ENCODE measurements at regions not wholly inside any gene's neighbourhood (a gene's known extent, or its start where the extent isn't known, plus 50 kb on each side); places are given as distances from the start of the nearest gene placed in this dataset.

DNA sequence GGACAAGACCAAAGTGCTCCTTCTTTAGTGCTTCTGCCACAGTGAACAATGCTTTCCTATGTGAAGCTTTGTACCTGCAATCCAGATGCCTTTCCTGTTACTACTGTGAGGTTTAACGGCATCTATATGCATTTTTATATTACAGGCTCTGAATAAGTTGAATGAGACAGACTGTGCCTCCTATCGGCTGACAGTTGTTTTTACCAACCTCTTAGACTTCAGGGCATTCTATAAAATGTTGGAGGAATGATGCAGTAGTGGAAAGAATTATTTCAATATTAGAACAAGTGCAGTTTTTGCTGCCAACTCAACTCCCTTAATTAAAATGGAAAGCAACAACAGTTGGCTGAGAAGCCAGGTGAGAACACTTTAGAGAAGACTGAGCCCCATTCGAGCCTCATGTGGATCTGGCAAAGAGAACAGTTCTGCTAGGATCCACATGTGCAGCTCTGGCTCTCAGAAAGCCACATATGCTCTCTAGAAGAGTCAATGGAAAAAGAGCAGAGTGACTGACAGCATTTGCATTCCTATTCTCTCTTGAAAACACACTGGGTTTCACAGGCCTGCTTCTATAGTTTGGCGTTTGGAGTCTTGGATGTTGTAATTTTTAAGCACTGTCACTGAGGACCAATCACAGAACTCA, 147.5 kb downstream of the LURAP1L start:
- no peak for DNase-seq (ENCODE audit: low read depth, low spot score)
- no peak overlapping the region for H3K4me3 ChIP-seq (ENCODE audit: low read length)

GRCh38 chr9:12923468-12924009, 148.7 kb downstream of the LURAP1L start:
- DNase-seq (ENCODE audit: low read depth, low spot score) = no peak

GRCh38 chr9:12930906-12931305, 156.1 kb downstream of the LURAP1L start:
- DNase-seq (ENCODE audit: low read depth, low spot score) = no peak
- no peak overlapping the region for H3K4me3 ChIP-seq (ENCODE audit: low read length)

More at GRCh38 chr9:12923468-12924009, 148.7 kb downstream of the LURAP1L start:
- H3K4me3 ChIP-seq (ENCODE audit: low read length) = no peak overlapping the region

DNA sequence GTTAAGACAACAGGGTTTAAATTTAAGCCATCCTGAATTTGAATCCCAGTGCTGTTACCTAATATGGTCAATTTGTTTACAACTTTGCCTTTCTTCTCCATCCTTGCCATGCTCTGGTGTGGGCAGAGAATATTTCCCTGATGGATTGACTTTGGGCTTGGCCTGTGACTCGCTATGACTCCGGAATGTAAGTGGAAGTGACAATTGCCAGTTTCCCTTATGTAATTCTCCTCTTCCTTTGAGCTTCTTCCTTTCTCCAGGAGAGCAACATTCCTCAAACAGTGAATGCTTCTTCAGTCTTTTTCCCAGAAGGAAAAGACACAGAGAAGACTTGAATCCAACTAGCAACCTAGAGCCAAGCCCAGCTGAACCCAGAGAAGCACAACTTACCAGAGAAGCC, 159.1 kb downstream of the LURAP1L start:
- DNase-seq (ENCODE audit: low read depth, low spot score) = no peak

GRCh38 chr9:12934545-12935272, 159.9 kb downstream of the LURAP1L start:
- no peak overlapping the region for H3K4me3 ChIP-seq (ENCODE audit: low read length)
- DNase-seq (ENCODE audit: low read depth, low spot score) = no peak

More for the DNA sequence above, 159.1 kb downstream of the LURAP1L start:
- H3K4me3 ChIP-seq (ENCODE audit: low read length) = no peak overlapping the region

DNA sequence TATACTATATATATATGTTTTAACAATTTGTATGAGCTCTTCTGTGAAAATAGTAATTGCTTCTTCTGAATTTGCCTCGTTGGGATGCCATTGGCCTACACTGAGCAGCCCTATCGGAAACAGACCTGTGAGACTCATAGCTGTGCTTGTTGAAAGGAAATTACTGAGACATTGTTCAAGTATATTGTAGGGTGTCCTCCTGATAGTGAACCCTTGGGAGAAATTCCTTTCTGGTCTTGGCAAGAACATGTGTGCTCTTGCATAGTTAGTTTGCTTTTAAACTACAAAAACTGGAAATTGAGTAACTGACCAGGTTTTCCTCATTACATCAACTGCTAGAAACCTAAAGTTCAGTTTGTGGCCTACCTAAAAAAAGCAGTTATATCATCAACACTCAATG, 160.9 kb downstream of the LURAP1L start:
- DNase-seq (ENCODE audit: low read depth, low spot score) = no peak
- H3K4me3 ChIP-seq (ENCODE audit: low read length) = no peak overlapping the region

DNA sequence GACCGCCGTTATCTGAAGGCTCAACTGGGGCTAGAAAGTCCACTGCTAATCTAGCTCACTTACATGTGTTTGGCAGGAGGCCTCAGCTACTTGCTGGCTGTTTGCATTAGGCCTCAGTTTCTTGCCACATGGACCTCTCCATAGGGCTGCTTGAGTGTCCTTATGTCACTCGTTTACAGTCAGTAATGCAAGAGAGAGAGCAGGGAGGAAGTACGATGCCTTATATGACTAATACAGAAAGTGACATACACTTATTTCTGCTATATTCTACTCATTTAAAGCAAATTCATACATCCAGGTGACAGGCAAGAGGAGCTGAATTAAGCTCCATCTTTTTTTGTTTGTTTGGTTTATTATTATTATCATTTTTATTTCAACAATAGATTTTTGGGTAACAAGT, 179.6 kb downstream of the LURAP1L start:
- no peak overlapping the region for H3K4me3 ChIP-seq (ENCODE audit: low read length)
- DNase-seq (ENCODE audit: low read depth, low spot score) = no peak

GRCh38 chr9:12955510-12956163, 180.8 kb downstream of the LURAP1L start:
- no peak for DNase-seq (ENCODE audit: low read depth, low spot score)
- no peak overlapping the region for H3K4me3 ChIP-seq (ENCODE audit: low read length)

DNA sequence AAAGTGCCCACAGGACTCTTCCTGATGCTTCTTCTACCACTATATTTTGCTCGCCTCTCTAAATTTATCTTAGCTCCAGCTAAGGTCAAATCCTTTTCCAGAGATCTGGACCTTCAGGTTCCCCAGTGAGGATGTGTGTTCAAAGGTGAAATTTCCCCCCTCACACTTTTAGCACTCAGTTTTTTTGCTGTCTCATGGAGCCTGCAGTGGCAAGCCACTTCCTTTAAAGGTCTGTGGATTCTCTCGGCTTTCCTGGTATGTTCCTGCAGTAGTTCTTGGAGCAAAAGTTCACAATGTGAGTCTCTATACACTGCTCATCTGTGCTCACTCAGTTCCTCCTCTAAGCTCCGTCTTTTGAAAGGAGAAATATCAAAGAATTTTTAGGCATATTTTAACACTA, 181.4 kb downstream of the LURAP1L start:
- no peak overlapping the region for H3K4me3 ChIP-seq (ENCODE audit: low read length)
- no peak for DNase-seq (ENCODE audit: low read depth, low spot score)

GRCh38 chr9:12956805-12957204, 182.0 kb downstream of the LURAP1L start:
- H3K4me3 ChIP-seq (ENCODE audit: low read length) = no peak overlapping the region
- no peak for DNase-seq (ENCODE audit: low read depth, low spot score)

- no peak for DNase-seq (ENCODE audit: low read depth, low spot score)
- no peak overlapping the region for H3K4me3 ChIP-seq (ENCODE audit: low read length)
These were observed 183.5 kb downstream of the LURAP1L start for GRCh38 chr9:12958279-12958678.

DNA sequence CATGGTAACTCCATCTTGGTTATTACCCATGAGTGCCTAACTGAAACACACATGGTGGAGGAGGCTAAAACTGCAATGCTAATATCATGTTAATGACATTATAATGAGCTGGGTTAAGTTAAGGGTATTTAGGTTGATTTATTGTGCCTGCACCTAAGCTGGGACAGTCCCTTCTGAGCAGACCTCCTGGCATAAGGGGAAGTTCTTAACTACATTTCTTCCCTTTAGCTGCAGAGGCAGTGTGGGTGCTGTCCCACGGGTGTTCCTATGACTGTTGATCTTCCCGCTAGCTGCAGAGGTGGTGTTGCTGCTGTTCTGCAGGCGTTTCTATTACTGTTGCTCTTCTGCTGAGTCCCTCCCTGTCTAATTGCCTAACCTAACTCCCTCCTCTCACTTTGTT, 183.9 kb downstream of the LURAP1L start:
- DNase-seq (ENCODE audit: low read depth, low spot score) = no peak
- H3K4me3 ChIP-seq (ENCODE audit: low read length) = no peak overlapping the region

DNA sequence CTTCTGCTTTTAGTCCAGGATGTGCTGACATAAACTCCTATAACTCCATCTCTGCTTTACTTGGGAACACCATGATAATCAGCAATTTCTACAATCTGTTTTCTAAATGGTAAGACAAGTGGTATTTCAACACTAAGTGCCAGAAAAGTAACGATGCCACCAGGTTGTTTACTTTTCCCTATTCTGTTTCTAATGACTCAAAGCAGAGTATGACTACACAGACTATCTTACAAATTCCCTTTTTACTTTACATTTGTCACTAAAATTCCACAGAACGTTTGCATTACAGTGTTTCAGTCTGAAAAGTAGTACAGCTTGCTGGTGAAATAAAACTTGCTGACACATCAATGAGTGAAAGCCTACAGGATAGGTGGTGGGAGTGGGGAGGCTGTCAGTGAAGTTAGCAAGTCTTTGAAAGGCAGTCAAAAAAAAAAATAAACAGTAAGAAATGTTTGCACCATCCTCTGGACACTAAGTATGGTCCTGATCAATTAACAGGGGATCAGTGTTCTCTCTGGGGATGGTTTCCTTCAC, 186.5 kb downstream of the LURAP1L start:
- DNase-seq (ENCODE audit: low read depth, low spot score) = no peak
- H3K4me3 ChIP-seq (ENCODE audit: low read length) = no peak overlapping the region

DNA sequence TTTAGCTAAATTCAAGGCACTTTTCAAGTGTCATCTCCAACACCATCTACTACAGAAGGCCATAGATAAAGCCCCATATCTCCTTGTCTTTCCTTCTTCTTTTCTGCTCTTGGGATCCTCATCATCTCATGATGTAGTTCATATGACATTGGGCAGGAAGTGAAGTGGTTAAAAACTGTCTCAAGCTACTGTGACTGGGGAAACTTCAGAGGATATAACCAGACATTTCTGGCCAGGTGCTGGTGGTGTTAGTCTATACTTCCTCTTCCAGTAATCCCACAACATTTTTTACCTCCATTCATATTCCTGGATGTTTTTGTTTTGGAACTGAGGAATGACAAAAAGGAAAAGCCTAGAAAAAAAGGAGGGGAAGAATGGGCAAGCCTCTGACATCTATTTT, 188.7 kb downstream of the LURAP1L start:
- DNase-seq (ENCODE audit: low read depth, low spot score) = no peak
- no peak overlapping the region for H3K4me3 ChIP-seq (ENCODE audit: low read length)

GRCh38 chr9:12964271-12964670, 189.5 kb downstream of the LURAP1L start:
- H3K4me3 ChIP-seq (ENCODE audit: low read length) = no peak overlapping the region
- DNase-seq (ENCODE audit: low read depth, low spot score) = no peak

DNA sequence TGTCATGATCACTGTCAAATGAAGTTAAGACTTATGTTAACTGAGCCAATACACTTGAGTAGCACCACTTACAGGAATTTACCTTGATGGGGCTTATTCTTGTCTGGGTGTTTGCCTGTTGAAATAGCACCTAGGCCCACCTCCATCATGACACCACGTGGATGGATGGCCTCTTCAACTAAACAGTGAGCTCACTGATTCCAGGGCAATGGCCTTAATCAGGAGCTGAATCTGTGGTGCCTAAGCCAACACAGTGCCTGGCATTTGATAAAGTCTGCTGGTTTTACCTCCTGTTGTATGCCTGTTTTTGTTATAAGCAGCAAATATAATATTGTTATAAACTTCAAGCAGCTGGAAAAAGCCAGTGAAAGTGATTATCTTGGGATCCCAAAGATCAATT, 190.5 kb downstream of the LURAP1L start:
- no peak overlapping the region for H3K4me3 ChIP-seq (ENCODE audit: low read length)
- no peak for DNase-seq (ENCODE audit: low read depth, low spot score)

DNA sequence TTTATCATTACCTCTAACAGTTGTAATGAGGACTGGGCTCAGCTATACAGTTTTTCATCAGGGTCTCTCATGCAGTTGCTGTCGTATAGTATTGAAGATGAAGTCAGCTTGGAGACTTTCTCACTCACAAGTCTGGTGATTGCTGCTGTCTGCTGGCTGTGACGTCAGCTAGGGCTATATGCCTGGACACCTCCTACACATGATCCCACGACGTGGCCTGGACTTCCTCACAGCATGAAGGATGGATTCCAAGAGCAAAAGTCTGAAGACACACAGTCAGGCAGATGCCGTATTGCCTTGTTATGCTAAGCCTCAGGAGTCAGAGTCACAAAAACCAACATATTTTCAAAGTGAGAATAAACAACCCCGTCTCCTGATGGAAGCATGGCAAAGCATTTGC, 193.3 kb downstream of the LURAP1L start:
- DNase-seq (ENCODE audit: low read depth, low spot score) = no peak
- no peak overlapping the region for H3K4me3 ChIP-seq (ENCODE audit: low read length)

GRCh38 chr9:12972608-12973589, 198.1 kb downstream of the LURAP1L start:
- peak overlapping the region; percentile 4; the same call in 1 of the 2 replicates for H3K4me3 ChIP-seq (ENCODE audit: low read length)
- peak; percentile 54 for DNase-seq (ENCODE audit: low read depth, low spot score)

DNA sequence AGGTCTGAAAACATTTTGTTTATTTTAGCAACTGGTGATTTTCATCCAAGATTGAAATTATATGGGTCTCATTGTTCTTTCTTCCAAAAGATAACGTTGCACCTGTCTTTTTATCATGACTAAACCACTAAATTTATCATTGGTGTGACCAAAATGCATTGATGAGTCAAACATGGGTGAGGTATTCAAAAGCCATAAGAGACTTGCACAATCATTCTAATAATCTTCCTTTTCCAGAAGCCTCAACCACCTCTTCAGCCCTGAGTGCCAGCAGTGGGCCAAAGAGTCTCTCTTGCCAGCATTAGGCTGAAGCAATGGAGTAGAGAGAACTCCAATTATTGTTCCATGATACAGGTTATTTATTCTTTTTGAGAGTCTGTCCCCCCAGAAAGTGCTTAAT, 198.9 kb downstream of the LURAP1L start:
- no peak overlapping the region for H3K4me3 ChIP-seq (ENCODE audit: low read length)
- DNase-seq (ENCODE audit: low read depth, low spot score) = no peak

Measured in Jurkat, Clone E6-1 (cell line).